K562 (cell line): ENCODE measurements at regions not wholly inside any gene's neighbourhood (a gene's known extent, or its start where the extent isn't known, plus 50 kb on each side); places are given as distances from the start of the nearest gene placed in this dataset.

Experiments
- ATAC-seq: fragments of 200-7000 bp; cut with Tn5 transposase; 3 replicates; pipeline ENCODE4 v1.9.1; 2020; ENCODE audit warnings: moderate library complexity
- BruUV-seq: library from RNA; stranded (reverse); fragments of 400-500 nt; replicated peaks from 2 replicates; lab custom pipeline; 2021; lab: Mats Ljungman, UMichigan
- CTCF ChIA-PET: fragments of 300-600 bp; formaldehyde crosslinking; extraction: SDS; loops from one replicate; lab custom pipeline; 2021; ENCODE audit warnings: low intra/inter-chr PET ratio; lab: Yijun Ruan, JAX
- POLR2A ChIA-PET: fragments of 300-600, 350-650 bp; sonication (Branson Sonifier 250); formaldehyde crosslinking; extraction: SDS; loops from one replicate; lab custom pipeline; 2021; ENCODE audit warnings: antibody characterized with exemption, inconsistent platforms; lab: Yijun Ruan, JAX
- DNase-seq, 4 experiments: peaks; one replicate each; pipeline versions ENCODE4 v3.0.0 to v3.0.0-alpha.2; 2011 to 2018; ENCODE audit warnings: low spot score in 3 of 4, mixed read lengths in 3 of 4; ENCODE audit errors: extremely low read depth in 1 of 4
- FAIRE-seq: peaks from 2 replicates; lab custom pipeline; 2011; peaks lifted over from hg19 to GRCh38; lab: Jason Lieb, UNC
- H2AFZ ChIP-seq: 2 replicates; pipeline ENCODE4 v1.6.0; 2011; ENCODE audit warnings: low read depth, low read length, control low read depth, inconsistent platforms
- H3K27ac ChIP-seq: fragments of 200-600 bp; 3 replicates; pipeline ENCODE4 v1.8.0; 2011; ENCODE audit warnings: low read depth, mild to moderate bottlenecking, control low read depth, inconsistent platforms, low read length, moderate library complexity, mixed read lengths; ENCODE audit errors: extremely low read depth
- H3K27me3 ChIP-seq, 2 experiments: fragments of 300-600 bp in 1 of 2; 2 replicates in 1 of 2; 3 replicates in 1 of 2; pipeline versions ENCODE4 v1.6.0 to v1.8.0; 2011; ENCODE audit warnings: inconsistent platforms in 2 of 2, low read length in 2 of 2, mild to moderate bottlenecking in 1 of 2, mixed read lengths in 1 of 2, moderate library complexity in 1 of 2; ENCODE audit not compliant: control insufficient read depth in 2 of 2, insufficient read depth in 2 of 2
- H3K36me3 ChIP-seq: fragments of 300-600 bp; 3 replicates; pipeline ENCODE4 v1.8.0; 2011; ENCODE audit warnings: mild to moderate bottlenecking, low read length, inconsistent platforms; ENCODE audit not compliant: control insufficient read depth, insufficient read depth
- H3K4me1 ChIP-seq, 2 experiments: fragments of 200-600 bp in 1 of 2; replicated peaks in 1 of 2; 2 replicates in 1 of 2; 3 replicates in 1 of 2; pipeline versions ENCODE4 v1.5.1 to v1.8.0; 2011; ENCODE audit warnings: inconsistent platforms in 2 of 2, low read length in 2 of 2, mild to moderate bottlenecking in 1 of 2, mixed read lengths in 1 of 2, moderate library complexity in 1 of 2; ENCODE audit not compliant: control insufficient read depth in 2 of 2, insufficient read depth in 2 of 2
- H3K4me2 ChIP-seq: 2 replicates; pipeline ENCODE4 v1.6.1; 2011; ENCODE audit warnings: low read length, control low read depth, inconsistent platforms, mixed read lengths; ENCODE audit not compliant: insufficient read depth
- H3K4me3 ChIP-seq: fragments of 200-600 bp; sonication (generic), shearing (Covaris generic); 2 replicates; pipeline ENCODE4 v1.5.1; 2016; ENCODE audit warnings: control low read depth, inconsistent platforms
- H3K79me2 ChIP-seq: fragments of 200-600 bp; 3 replicates; pipeline ENCODE4 v1.8.0; 2011; ENCODE audit warnings: low read length, inconsistent platforms; ENCODE audit not compliant: control insufficient read depth, insufficient read depth
- H3K9ac ChIP-seq, 2 experiments: 2 replicates each; pipeline versions ENCODE4 v1.6.0 to v1.6.1; 2011; ENCODE audit warnings: low read depth in 2 of 2, low read length in 2 of 2, control low read depth in 1 of 2, inconsistent platforms in 1 of 2, mild to moderate bottlenecking in 1 of 2, mixed read lengths in 1 of 2; ENCODE audit not compliant: insufficient read depth in 1 of 2
- H3K9me1 ChIP-seq: one replicate; pipeline ENCODE4 v1.6.0; 2011; ENCODE audit warnings: inconsistent platforms, mild to moderate bottlenecking, low read length, moderate library complexity; ENCODE audit not compliant: control insufficient read depth, insufficient read depth
- H3K9me3 ChIP-seq: replicated peaks from 2 replicates; pipeline ENCODE4 v1.5.1; 2011; ENCODE audit warnings: low read depth, low read length, inconsistent platforms; ENCODE audit not compliant: control insufficient read depth, insufficient read depth
- H4K20me1 ChIP-seq: replicated peaks from 2 replicates; pipeline ENCODE4 v1.6.1; 2011; ENCODE audit warnings: low read length, inconsistent platforms, mixed read lengths; ENCODE audit not compliant: control insufficient read depth, insufficient read depth
- MGA ChIP-seq: fragments of 450-650 bp; IDR thresholded peaks from 2 replicates; pipeline ENCODE4 v1.6.1; 2016; ENCODE audit warnings: mild to moderate bottlenecking, moderate library complexity
- PRMT5 ChIP-seq: sonication (generic); formaldehyde crosslinking; IDR thresholded peaks from 2 replicates; pipeline ENCODE4 v1.5.0; 2020; ENCODE audit warnings: missing genetic modification reagents
- RBM15 ChIP-seq: fragments of 200-400 bp; formaldehyde crosslinking; IDR thresholded peaks from 2 replicates; pipeline ENCODE4 v1.6.1; 2018; ENCODE audit warnings: mild to moderate bottlenecking, low read length, moderate library complexity; ENCODE audit not compliant: insufficient read depth
- WGBS: fragments of 100-300 bp; shearing (Covaris generic); methylation state at CpG from one replicate; pipeline ENCODE4 v1.1.6; 2016; ENCODE audit warnings: low coverage, mixed read lengths; ENCODE audit not compliant: insufficient coverage; ENCODE audit errors: missing lambda C conversion rate; 5-methylcytosine and 5-hydroxymethylcytosine counted together
- in situ Hi-C: fragments of 300-500 bp; cut with MboI; formaldehyde crosslinking; loops from 4 replicates; pipeline ENCODE4 v1.15.0; 2018; ENCODE audit warnings: inconsistent platforms, mixed read lengths
- intact Hi-C: fragments of 100-400 bp; cut with micrococcal nuclease; formaldehyde crosslinking; loops from 2 replicates; pipeline ENCODE4 v1.14.2; 2022

DNA sequence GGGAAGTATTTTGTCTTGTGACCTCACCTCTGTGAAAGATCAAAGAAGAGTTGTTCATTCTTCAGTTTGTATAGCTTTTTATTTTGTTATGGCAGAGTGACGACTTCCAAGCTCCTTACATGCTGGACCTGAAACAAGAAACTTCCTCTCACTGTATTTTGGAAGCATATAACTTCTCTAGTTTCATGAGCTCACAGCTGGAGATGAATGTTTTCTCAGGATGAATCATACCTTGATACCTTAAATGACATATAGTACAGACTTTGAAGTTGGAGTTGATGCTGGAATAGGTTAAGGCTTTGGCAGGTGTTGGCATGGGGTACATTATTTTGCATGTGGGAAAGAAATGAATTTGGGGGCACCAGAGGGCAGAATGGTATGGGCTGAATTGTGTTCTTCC lies 112.5 kb downstream of the SLC25A46 start:
- Histone ChIP-seq H3K9me1 (no peaks in the 10 kb centered on the region), H3K4me1 (no peaks in the 10 kb centered on the region), H3K27me3 (no peaks in the 10 kb centered on the region), H3K79me2 (no peaks in the 10 kb centered on the region), H3K4me2 (no peak overlapping the region), H3K27ac (no peak overlapping the region), H2AFZ (no peak overlapping the region), H4K20me1 (no peaks in the 10 kb centered on the region), H3K9me3 (no peaks in the 10 kb centered on the region; the same call in 1 of the 2 replicates), H3K36me3 (no peaks in the 10 kb centered on the region), H3K9ac (no peak overlapping the region), H3K4me3 (no peak overlapping the region)
- POLR2A ChIA-PET: no interaction called here
- CTCF ChIA-PET: no interaction called here
- BruUV-seq: no TSS peak
- in situ Hi-C loops: no loop called here
- 0% methylated on average over 1 of the region's 1 CpG for WGBS
- TF ChIP-seq RBM15 (no peak), MGA (no peak), PRMT5 (CRISPR knock-in tag) (no peak)
- ATAC-seq (no peak), FAIRE-seq (no peak), DNase-seq (no peak)
- intact Hi-C loops: no loop called here
